ENCODE measurements at regions not wholly inside any gene's neighbourhood (a gene's known extent, or its start where the extent isn't known, plus 50 kb on each side); places are given as distances from the start of the nearest gene placed in this dataset.

DNA sequence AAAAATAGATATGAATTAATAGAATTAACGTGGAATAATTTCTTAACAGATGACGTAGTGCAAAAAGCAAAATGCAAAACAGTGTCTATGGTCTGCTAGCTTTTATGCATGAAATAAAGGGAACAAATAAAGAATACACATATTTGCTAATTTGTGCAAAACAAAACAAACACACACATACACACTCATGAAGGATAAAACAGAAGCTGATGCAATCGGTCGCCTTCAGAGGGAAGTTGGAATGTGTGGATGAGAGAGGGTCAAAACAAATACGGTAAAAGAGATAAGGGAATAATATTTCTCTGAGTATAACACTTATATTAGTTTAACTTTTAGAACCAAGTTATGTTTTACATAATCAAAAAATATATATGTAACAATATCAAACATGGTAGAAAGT lies 1160.9 kb upstream of the PCDH9 start:
- DNase-seq, result no peak

DNA sequence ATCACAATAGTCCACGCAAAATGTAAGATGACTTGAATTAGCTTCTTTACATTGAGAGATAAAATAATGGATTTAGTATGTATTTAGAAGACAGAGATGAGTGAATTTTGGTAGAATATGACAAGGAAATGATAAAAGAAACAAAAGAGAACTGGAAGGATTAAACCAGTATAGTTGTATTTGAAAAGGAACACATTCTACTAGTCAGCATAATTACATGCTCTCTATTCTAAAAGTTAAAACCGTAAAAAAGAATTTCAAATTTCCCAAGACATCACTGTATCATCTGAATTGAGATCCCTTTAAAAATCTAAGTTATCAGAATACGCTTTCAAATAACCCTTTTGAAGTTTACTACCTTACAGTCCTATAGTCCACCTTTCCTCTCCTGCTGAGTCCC lies 1156.7 kb upstream of the PCDH9 start:
- DNase-seq, result no peak

DNA sequence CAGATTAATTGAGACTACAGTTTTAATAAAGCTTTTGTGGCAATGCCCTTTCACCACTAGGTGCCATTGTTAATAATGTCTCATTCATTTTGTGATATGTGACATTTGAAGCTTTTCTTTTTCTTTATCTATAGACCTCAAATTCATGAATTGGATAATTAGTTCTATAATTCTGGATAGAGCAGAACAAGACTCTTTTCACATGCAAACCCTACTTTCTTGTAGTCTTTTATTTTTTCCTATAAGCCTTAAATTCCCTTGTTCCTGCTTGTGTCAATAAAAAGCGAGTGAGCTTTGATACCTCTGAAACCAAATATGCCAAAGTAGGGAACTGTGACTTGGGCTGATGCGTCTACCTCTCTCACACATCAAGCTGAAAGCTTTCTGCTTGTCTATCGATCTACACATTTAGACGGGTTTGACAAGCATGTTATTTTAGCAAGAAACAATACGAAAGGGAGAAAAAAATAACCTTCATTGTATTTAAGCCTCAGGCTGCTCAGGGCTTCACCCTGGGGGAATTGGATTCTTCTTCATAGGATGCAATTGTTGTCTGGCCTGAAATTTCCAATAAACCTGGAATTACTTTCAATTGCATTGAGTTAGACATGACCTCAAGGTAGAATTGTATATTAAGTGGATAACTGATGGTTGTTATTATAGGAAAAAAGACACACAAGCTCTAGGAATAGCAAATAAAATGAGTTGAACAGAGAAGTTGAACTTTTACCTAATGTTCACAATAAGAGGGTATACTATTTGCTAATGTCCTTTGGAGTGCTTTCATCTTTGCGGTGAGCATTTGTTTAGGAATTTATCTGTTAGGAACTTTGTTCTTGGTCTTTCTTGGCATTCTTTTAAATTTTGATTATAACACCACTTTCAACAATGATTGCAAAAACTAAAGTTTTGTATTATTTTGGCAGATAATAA lies 1150.2 kb upstream of the PCDH9 start:
- no peak for DNase-seq

DNA sequence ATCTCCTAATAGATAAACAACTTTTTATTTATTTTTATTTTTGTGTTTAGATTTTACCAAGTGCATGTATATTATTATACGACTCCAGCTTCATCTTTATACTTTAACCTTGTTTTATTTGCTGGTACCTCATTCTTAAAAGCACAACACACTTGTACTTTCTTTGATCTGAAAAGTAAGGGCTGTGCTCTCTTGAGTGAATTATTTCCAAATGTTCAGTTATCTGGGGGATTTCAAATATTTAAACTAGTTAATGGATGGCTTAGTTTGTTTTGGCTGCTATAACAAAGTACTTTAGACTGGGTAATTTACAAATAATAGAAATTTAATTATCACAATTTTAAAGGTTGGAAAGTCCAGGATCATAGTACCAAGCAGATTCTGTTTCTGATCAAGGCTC lies 1148.2 kb upstream of the PCDH9 start:
- no peak for DNase-seq

DNA sequence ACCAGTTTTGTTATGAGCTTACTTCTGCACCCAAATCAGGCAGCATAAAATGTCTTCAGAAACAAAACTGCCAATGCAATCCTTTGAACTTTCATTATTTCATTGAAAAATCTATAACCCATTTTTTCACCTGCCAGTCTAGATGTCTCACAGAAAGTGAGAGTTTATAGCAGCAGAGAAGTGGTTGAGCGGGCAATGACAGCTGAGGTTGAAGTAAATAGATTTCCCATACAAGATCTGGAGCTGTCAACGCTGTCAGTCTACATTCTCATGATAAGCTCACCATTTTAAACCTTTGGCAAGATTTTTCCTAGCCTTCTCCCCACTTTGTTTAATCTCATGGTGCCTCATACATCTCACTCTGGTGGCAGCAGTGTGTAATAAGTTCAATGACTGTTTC lies 1144.9 kb upstream of the PCDH9 start:
- DNase-seq, result no peak

DNA sequence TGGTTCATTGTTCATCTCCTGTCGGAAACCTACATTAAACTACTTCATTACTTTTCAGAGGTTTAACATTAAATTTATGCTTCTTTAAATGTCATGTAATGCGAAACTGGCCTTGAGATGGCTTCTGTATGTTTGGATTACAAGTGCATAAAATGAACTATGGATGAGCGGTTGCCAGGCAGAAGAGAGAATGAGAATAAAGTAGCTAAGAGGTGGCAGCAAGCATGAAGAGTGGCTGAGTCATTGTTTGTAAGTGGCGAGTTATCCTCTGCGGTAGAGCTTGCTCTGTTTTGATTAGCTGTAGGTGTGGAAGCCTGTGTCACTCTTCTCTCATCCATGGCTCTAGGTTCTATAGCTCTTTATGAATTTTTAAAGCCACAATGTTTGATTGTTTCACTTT lies 1139.6 kb upstream of the PCDH9 start:
- DNase-seq, result peak; percentile 5

DNA sequence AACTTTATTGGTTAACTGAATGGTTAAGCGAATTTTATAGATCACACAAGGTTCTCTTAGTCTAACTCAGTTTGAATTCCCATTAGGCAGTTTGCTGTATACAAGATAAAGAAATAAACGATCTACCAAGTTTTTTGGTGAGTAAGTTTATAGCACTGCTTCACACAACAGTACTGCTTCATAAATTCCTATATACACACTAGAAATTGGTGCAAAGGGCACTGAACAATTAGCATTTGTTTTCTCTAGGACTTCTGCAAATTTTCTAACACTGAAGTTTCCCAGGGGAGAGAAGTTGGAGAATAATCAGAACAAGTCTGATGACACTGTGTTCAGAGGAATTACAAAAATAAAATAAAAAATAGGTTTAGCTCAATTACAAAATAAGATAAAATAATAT lies 1138.8 kb upstream of the PCDH9 start:
- no peak for DNase-seq

DNA sequence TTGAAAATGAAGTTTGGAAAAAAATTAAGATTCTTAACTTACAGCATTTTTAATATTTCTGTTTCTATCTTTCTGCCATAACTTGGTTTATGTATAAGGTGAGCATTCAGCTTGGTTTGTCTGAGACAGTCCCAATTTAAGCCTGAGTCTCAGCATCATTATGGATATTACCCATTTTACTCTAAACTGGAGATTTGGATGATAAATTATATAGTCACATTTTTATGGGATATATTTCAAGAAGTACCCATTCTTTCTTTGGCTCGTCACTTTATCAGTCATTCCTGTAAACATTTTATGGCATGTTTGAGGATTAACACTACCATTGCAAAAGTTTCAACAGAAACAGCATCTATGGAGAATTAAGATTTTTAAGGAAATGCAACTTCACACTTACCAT lies 1129.0 kb upstream of the PCDH9 start:
- no peak for DNase-seq

DNA sequence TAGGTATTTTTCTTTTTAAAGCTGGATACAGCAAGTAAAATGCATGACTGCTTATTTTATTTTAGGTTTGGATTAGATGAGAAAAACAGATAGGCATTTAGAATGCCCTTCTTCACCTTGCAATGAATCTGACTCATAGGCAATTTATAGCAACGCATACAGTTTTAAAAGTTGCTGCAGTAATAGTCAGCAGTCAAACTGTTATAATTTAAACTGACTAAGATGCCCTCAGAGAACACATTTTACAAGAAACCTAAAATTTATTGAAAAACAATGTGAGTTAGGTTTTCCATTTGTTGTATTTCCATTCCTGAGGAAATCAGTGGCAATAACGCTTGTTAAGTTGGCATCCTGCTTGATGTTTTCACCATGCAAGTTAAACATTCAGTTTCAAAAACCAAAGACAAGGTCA lies 1128.2 kb upstream of the PCDH9 start:
- DNase-seq, result no peak

DNA sequence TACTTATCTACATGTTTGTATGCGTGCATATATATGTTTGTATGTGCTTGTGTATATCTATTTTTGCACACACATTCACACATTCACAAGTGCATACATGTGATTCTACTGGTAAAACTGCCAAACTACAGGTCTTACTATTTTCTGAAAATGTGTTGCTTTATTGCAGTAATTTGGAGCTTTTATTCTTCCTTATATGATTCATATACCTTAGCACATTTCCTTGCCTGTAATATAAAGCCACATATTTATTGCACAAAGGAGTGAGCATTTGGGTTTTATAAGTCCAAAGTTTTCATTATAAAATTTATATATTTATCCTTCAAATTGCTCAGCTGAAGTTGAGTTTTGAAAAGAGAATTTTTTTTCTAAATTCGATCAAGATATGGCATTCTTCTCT lies 1120.4 kb upstream of the PCDH9 start:
- no peak for DNase-seq

DNA sequence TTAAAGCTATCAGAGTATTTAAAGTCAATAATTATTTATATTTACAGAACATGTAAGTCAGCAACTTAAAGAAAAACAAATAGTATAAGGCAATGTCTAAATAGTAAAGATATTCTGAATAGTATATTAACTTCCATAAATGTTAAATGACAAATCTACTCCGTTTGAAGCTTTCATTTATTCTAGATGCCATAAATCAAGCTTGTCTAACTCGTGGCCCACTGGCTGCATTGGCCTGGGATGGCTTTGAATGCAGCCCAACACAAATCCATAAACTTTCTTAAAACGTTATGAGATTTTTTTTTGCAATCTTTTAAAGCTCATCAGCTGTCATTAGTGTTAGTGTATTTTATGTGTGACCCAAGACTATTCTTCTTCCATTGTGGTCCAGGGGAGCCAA lies 1117.1 kb upstream of the PCDH9 start:
- no peak for DNase-seq

DNA sequence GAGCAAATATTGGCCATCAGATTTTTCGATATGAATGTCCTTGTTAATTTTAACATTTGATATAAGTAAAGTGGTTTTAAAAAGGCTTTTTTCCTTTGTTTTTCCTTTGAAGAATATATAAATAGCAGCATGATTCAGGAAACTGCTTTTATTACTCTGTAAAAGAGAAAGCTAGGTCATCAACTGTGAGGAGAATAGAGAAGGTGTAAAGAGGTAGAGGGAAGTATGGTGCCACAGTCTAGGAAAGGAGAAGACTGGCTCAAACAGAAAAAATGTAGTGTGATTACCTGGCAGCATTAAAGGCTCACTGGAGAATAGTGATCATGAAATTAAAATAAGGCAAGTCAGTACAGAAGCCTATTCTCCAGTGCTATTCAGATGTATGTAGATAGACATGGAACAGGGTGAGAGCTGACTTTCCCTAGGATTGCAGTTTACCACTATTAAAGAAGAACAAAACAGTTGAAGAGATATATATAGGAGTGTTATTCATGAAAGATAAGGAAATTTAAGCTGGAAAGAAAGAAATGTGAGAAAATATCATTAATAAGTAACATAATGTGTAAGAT lies 1115.9 kb upstream of the PCDH9 start:
- no peak for DNase-seq

DNA sequence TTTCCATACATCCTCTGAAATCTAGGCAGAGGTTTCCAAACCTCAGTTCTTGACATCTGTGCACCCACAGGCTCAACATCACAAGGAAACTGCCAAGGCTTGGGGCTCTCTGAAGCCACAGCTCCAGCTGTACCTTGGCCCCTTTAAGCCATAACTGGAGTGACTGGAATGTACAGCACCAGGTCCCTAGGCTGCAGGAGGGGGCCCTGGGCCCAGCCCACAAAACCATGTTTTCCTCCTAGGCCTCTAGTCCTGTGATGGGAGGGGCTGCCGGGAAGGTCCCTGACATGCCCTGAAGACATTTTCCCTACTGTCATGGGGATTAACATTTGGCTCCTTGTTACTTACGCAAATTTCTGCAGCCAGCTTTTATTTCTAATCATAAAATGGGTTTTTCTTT lies 1093.0 kb upstream of the PCDH9 start:
- no peak for DNase-seq

DNA sequence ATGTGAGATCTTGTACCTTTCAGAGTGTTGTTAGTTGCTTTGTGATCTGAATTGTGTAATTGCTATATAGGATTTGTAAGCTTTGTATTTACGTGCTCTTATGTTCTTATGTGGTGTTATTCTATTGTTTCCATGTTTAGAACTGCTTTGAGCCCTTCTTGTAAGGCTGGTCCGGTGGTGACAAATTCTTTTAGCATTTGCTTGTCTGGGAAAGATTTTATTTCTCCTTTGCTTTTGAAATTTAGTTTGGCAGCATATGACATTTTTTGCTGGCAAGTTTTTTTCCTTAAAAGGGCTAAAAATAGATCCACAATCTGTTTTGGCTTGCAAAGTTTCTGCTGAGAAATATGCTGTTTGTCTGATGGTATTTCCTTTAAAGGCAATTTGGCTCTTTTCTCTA lies 1089.2 kb upstream of the PCDH9 start:
- no peak for DNase-seq

DNA sequence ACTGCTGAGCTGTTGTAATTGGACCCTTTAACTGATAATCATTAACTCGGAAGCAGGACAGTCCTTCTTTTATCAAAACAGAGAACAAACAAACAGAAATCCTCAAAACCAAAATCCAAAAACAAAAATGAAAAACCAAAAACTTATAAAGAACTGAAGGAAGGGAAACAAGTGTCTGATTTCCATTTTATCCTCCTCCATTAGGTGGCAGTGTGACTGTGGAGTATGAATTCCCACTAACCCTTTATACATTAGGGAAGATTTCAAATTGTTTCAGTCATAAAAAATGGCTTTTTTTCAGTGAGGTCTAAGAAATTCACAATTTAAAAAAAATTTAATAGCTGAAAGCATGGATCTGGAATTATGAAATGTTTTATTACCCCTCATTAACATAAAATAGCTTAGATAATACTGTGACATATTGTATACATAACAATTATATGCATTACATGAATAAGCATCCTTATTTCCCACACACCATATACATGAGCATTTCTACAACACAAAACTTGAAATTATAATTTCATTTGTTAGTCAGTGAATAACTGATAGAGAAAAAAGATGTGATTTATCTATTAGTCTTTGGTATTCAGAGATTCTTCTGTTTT lies 1074.3 kb upstream of the PCDH9 start:
- no peak for DNase-seq

DNA sequence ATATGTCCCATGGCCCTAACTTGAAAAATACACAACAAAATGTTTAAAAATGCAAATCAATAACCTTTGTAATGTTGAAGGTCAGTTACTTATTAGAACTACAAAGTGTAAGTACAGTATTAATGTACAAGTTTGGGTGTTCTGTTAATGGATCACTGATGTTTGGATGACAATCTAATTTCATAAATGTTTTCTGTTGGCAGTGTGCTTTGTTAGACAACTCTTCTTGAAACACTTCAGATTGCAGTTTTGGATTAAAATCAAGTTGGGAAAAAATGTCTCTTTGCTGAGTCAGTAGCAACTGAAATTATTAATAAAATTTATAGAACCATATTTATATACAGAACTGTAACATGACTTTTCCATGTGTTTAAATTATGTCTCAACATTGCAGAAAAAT lies 1063.5 kb upstream of the PCDH9 start:
- no peak for DNase-seq

DNA sequence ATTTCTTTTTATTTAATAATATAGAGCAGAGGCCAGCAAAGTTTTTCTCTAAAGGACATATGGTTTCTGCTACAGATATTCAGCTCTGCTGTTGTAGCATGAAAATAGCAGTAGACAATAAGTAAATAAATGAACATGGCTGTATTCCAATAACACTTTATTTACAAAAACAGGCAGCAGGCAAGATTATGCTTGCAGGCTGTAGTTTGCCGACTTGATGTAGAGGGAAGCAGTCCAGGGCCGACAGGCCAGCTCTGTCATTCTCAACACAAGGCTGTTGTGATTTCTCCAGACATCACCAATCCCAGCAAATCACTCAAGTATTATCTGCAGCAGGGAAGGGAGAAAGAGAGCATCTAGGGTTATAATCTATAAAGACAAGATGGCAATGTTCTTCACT lies 1062.5 kb upstream of the PCDH9 start:
- no peak for DNase-seq

DNA sequence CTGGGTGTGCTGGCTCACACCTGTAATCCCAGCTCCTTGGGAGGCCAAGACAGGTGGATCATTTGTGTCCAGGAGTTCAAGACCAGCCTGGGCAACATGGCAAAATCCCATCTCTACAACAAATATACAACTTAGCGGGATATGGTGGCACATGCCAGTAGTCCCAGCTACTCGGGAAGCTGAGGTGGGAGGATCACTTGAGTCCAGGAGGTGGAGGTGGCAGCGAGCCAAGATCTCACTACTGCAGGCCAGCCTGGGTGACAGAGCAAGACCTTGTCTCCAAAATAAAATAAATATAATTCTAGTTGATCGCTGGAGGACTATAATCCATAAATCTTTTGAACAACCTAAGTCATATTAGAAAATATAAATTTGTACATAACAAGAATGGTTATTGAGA lies 1061.5 kb upstream of the PCDH9 start:
- DNase-seq, result no peak

DNA sequence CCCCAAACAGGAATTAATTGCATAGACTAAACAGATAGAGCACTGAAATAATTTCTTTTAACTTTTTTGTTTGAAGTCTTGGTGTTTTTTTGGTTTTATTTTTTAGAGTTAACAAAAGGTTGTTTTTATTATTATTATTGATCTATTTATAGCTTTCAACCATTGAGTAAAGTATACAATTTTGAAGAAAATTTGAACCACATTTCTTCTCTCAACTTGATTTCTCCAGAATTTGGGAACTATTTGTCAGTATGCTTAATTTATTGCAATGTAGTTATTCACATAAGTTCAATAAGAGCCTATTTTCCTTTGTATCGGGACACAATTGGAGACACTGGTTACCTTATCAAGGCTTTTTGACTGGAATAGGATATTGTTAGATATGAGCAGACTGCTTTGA lies 1045.6 kb upstream of the PCDH9 start:
- no peak for DNase-seq

DNA sequence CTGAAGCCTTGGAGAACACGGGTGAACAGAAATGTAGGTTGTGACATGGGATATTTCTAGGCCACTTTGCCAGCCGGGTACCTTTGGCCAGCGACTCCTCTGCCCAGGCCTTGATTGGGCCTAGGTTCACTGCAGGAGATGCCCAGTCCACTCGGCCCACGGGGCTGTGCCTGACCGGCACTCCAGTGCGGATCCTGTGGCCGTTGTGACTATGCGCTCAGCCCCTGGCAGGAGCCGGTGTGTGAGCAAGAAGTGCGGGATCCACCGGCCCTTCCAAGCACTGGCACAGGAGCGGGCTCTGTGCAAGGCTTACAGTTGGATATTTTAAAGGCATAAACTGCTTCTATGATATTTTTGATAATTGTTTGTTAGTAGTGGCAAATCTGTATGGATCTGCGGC lies 1042.5 kb upstream of the PCDH9 start:
- DNase-seq, result no peak

DNA sequence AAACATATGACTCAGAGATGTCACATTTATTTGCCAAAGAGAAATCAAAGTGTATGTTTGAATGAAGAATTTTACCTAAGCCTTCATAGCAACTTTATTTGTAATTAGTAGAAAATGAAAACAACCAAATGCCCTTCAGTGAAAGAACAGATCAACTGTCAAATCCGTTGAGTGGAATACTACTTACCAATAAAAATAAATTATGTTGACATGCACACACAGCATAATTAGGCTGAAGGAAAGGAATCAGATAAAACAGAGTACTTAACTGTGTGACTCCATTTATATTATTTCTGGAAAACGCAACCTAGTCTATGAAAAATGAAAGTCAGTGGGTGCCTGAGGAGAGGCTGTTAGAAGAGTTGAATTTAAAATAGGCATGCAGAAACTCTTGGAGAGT lies 1034.6 kb upstream of the PCDH9 start:
- DNase-seq, result no peak

DNA sequence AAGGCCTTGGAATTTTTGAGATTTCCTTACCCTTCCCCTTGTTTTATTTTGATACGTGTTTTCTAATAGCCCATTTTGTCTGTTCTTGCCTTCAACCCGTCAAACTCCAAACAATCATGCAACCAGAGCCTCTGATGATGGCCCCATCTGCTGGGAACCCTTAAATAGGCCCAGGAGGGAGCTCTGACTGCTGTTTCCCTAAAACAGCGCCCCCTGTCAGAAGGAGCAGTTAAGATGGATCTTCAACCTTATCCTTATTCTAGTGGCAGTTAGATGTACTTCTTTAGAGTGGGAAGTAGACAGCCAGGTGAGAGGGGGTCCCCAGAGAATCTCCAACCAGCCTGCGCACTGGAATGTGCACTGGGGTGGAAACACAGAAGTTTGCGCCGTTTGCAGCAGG lies 1031.0 kb upstream of the PCDH9 start:
- no peak for DNase-seq

DNA sequence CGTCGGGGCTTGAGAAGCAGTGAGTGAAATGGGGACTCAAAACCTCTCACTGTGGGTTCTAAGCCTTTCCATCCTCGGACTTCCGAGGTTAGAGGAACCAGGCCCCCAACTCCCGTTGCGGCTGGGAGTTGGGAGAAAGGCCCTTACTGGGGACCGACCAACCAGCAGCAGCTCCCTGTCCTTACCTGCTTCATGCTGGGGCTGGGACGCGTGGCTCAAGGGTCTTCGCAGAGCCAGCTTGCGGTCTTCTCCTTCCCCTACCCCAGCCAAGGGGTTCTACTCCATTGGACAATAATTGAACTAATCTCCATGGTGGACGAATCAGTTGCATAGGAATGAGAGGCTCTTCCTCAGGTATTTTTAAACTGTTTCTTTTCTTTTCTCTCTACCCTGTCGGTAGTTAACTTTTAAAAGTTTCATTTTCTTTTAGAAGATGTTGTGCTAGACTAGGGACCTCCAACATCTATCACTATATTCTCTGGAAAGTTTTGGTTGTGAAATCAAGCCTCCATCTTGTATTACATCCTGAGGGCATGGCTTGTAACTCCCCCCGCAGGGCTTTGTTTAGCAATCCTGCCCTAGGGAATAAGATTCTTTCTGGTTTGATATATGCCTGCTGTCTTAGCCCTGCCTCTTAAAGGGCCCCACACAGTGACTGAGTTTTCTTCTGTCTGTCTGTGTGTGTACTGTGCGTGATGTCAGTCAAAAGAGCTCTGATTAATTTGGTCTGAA lies 1027.1 kb upstream of the PCDH9 start:
- no peak for DNase-seq

DNA sequence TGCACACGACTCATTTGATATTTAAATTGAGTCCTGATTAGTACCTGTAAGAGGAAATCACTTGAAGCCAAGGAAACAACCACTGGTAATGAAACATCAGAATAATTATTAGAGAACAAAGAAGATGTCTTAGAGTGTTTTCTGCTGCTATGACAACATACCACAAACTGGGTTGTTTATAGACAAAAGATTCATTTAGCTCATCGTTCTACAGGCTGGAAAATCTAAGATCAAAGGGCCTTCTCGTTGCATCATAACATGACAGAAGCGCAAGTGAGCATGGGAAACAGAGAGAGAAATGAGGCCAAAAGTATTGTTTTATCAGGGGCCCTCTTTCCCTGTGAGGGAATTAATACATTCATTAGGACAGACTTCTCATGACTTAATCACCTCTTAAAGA lies 1024.0 kb upstream of the PCDH9 start:
- no peak for DNase-seq
